C4-2B (cell line): ENCODE measurements at regions not wholly inside any gene's neighbourhood (a gene's known extent, or its start where the extent isn't known, plus 50 kb on each side); places are given as distances from the start of the nearest gene placed in this dataset.

ENCODE experiments used
- ZFX ChIP-seq: fragments of 450-650 bp; IDR thresholded peaks from 2 replicates; pipeline ENCODE4 v1.6.1; 2017
- TF ChIP-seq, protein P1 (sequence below): fragments of 450-650 bp; conservative IDR thresholded peaks from 2 replicates; pipeline ENCODE4 v1.5.1; 2017; ENCODE audit warnings: mild to moderate bottlenecking

DNA sequence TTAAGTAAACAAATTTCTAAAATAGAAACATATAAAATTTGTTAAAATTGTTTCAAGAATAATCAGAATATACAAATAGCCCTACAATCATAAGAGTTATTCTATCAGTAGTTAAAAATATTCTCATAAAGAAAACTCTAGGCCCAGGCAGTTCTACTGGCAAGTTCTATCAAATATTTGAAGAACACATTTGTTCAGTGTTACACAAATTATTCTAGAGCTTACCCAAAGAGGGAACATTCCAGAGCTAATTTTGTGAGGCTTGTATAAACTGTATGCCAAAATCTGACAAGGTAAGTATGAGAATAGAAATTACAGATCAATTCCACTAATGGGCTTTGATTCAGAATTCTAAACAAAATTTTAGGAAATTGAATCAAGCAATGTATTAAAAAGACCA is 166.8 kb upstream of the FOXN2 start:
- TF ChIP-seq, protein P1, sequence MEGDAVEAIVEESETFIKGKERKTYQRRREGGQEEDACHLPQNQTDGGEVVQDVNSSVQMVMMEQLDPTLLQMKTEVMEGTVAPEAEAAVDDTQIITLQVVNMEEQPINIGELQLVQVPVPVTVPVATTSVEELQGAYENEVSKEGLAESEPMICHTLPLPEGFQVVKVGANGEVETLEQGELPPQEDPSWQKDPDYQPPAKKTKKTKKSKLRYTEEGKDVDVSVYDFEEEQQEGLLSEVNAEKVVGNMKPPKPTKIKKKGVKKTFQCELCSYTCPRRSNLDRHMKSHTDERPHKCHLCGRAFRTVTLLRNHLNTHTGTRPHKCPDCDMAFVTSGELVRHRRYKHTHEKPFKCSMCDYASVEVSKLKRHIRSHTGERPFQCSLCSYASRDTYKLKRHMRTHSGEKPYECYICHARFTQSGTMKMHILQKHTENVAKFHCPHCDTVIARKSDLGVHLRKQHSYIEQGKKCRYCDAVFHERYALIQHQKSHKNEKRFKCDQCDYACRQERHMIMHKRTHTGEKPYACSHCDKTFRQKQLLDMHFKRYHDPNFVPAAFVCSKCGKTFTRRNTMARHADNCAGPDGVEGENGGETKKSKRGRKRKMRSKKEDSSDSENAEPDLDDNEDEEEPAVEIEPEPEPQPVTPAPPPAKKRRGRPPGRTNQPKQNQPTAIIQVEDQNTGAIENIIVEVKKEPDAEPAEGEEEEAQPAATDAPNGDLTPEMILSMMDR: no peak
- TF ChIP-seq ZFX: no peak
